NCI-H1048 (cell line): ENCODE measurements at regions not wholly inside any gene's neighbourhood (a gene's known extent, or its start where the extent isn't known, plus 50 kb on each side); places are given as distances from the start of the nearest gene placed in this dataset.

Experiments
- DNase-seq: peaks from one replicate; lab custom pipeline; 2025; lab: John Stamatoyannopoulos, UW

GRCh38 chr18:22114526-22115321 lies 54.7 kb upstream of the GATA6 start:
- DNase-seq, result no peak

- DNase-seq, result no peak
These were observed 53.8 kb upstream of the GATA6 start for GRCh38 chr18:22115573-22115972.
